Transverse colon (tissue), 4 donors: ENCODE measurements at regions not wholly inside any gene's neighbourhood (a gene's known extent, or its start where the extent isn't known, plus 50 kb on each side); places are given as distances from the start of the nearest gene placed in this dataset.

Experiments
- DNase-seq: peaks from one replicate; pipeline ENCODE4 v3.0.0-alpha.2; 2019
- H3K27ac ChIP-seq, 4 donors: fragments of 200-600 bp; sonication (generic); 2 replicates each; pipeline ENCODE4 v1.5.1; 2016 to 2018; ENCODE audit warnings: inconsistent platforms in 4 of 4
- H3K27me3 ChIP-seq: fragments of 200-600 bp; sonication (generic); 2 replicates; pipeline ENCODE4 v1.5.1; 2017; ENCODE audit warnings: inconsistent platforms
- H3K36me3 ChIP-seq, 4 donors: fragments of 200-600 bp; sonication (generic); 2 replicates each; pipeline ENCODE4 v1.5.1; 2017 to 2019; ENCODE audit warnings: inconsistent platforms in 4 of 4
- H3K4me1 ChIP-seq, 4 donors: fragments of 200-600 bp; sonication (generic); 2 replicates each; pipeline ENCODE4 v1.5.1; 2017 to 2020; ENCODE audit warnings: inconsistent platforms in 4 of 4
- H3K4me3 ChIP-seq, 4 donors: fragments of 200-600 bp; sonication (generic); 1 replicate in 1 of 4; 2 replicates in 3 of 4; pipeline versions ENCODE4 v1.5.1 to v1.6.1; 2017 to 2019; ENCODE audit warnings: inconsistent platforms in 4 of 4
- H3K9me3 ChIP-seq, 2 donors: fragments of 200-600 bp; sonication (generic); 2 replicates each; pipeline ENCODE4 v1.5.1; 2017 to 2019; ENCODE audit warnings: inconsistent platforms in 2 of 2
- EP300 ChIP-seq: sonication (generic); formaldehyde crosslinking; IDR thresholded peaks from one replicate; pipeline ENCODE4 v1.6.1; 2017; ENCODE audit warnings: antibody characterized with exemption, low read depth
- POLR2A ChIP-seq: fragments of 450-650 bp; IDR thresholded peaks from one replicate; pipeline ENCODE4 v1.6.1; 2016; ENCODE audit warnings: antibody characterized with exemption, mild to moderate bottlenecking, moderate library complexity
- POLR2AphosphoS5 ChIP-seq, 3 donors: sonication (generic); formaldehyde crosslinking; IDR thresholded peaks; one replicate each; pipeline ENCODE4 v1.6.1; 2016; ENCODE audit warnings: antibody characterized with exemption in 3 of 3
- WGBS, 2 donors: methylation state at CpG; one replicate each; pipeline ENCODE4 v1.1.5; 2018; ENCODE audit warnings: low coverage in 1 of 2; 5-methylcytosine and 5-hydroxymethylcytosine counted together
- in situ Hi-C, 4 donors: fragments of 200-750 bp; cut with MboI; loops; one replicate each; pipeline versions ENCODE4 v1.15.0 to v1.15.1; 2017; ENCODE audit warnings: low sequenced_read_pairs in 3 of 4, low pct_ligation_motif_present in 1 of 4, low pct_unique_long_range_greater_than_20kb in 1 of 4
- intact Hi-C: fragments of 100-400 bp; cut with DNase I; formaldehyde crosslinking; loops from one replicate; pipeline ENCODE4 v1.15.1; 2023; ENCODE audit warnings: low total_unique reads
- TF ChIP-seq, protein P1 (sequence below), 5 experiments: fragments of 200-600 bp in 3 of 5; fragments of 450-650 bp in 2 of 5; sonication (generic) in 3 of 5; IDR thresholded peaks; 1 replicate in 2 of 5; 2 replicates in 3 of 5; pipeline ENCODE4 v1.5.1; 2016 to 2017; ENCODE audit warnings: antibody characterized with exemption in 5 of 5, inconsistent platforms in 3 of 5, mild to moderate bottlenecking in 2 of 5, moderate library complexity in 1 of 5

DNA sequence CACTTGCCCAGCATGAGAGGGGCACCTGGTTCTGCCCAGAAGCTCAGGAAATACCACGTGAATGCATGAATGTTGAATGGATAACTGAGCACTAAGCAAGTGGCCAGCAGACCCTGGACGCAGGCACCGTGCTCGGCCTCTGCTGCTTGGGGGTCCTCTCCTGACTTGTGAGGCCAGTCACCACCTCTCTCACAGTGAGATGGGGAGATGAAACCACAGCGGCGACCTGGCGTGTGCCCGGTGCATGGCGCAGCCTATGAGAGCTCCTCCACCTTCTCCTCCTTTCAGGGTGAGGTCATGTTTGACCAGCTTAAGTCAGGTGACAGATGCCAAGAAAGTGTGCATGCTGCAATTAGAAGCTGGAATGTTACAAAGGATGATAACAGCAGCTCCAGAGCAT, 75.5 kb downstream of the HMX1 start:
- Histone ChIP-seq H3K27me3 (no peaks in the 10 kb centered on the region), H3K36me3 (no peaks in the 10 kb centered on the region), H3K9me3 (no peaks in the 10 kb centered on the region), H3K4me3 (no peak overlapping the region), H3K4me1 (no peaks in the 10 kb centered on the region), H3K27ac (no peak overlapping the region)
- DNase-seq = no peak
- intact Hi-C loops = no loop called here
- in situ Hi-C loops = no loop called here
- WGBS, 2 donors = 95% methylated on average over 9 of the region's 9 CpGs; no CpG with 5 or more reads in 1 of the 2 donors
- no peak for TF ChIP-seq POLR2A
- TF ChIP-seq, protein P1, sequence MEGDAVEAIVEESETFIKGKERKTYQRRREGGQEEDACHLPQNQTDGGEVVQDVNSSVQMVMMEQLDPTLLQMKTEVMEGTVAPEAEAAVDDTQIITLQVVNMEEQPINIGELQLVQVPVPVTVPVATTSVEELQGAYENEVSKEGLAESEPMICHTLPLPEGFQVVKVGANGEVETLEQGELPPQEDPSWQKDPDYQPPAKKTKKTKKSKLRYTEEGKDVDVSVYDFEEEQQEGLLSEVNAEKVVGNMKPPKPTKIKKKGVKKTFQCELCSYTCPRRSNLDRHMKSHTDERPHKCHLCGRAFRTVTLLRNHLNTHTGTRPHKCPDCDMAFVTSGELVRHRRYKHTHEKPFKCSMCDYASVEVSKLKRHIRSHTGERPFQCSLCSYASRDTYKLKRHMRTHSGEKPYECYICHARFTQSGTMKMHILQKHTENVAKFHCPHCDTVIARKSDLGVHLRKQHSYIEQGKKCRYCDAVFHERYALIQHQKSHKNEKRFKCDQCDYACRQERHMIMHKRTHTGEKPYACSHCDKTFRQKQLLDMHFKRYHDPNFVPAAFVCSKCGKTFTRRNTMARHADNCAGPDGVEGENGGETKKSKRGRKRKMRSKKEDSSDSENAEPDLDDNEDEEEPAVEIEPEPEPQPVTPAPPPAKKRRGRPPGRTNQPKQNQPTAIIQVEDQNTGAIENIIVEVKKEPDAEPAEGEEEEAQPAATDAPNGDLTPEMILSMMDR (IDR thresholded peaks at IDR 0.05) = no peak
- TF ChIP-seq EP300 = no peak
- TF ChIP-seq POLR2AphosphoS5 (IDR thresholded peaks at IDR 0.05) = no peak

DNA sequence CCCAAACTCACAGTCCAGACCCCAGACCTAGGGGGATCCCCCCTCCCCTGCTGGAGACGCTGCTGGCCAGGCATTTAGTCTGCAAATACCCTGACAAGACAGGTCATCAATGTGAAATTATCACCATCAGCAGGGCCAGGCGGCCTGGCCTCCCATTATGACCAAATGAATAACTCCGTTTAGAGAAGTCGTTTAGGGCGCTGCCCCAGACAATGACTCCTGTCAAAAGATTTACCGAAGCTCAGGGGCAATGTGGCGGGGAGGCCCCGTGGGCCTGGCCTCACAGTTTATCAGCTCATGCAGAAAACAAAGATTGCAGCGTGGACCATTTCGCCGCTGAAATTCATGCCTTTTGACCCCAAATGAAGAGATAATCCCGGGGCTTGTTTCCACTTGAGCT, 76.5 kb downstream of the HMX1 start:
- in situ Hi-C loops (no loop called here), intact Hi-C loops (no loop called here)
- H3K4me1 ChIP-seq = no peaks in the 10 kb centered on the region
- 51% methylated on average over 12 of the region's 12 CpGs; no CpG with 5 or more reads in 1 of the 2 donors for WGBS, 2 donors
- TF ChIP-seq EP300 = no peak
- TF ChIP-seq, protein P1 (IDR thresholded peaks at IDR 0.05) = no peak
- no peak for TF ChIP-seq POLR2AphosphoS5 (IDR thresholded peaks at IDR 0.05)
- TF ChIP-seq POLR2A = no peak
- no peak overlapping the region for H3K27ac ChIP-seq
- DNase-seq = no peak
- no peaks in the 10 kb centered on the region for H3K27me3 ChIP-seq
- no peaks in the 10 kb centered on the region for H3K9me3 ChIP-seq
- H3K36me3 ChIP-seq = no peaks in the 10 kb centered on the region
- no peak overlapping the region for H3K4me3 ChIP-seq

DNA sequence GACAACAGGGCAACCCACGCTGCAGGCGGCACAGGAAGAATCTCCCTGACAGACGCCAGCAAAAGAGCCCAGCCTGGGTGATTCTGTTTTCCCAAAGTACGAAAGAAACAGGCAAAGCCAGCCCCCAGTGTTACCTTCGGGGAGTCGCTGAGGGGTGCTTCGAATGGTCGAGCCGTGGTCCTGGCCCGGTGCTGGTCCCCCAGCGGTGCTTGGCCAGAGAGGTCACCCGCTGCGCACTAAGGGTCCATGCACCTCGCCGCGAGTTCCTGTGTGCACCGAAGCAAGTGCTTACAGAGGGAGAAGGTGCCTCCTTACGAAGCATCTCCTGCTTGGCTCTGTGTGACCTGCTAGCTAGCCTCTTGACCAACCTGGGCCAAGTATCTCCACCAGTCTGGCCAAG, 77.1 kb downstream of the HMX1 start:
- Histone ChIP-seq H3K4me3 (no peak overlapping the region), H3K9me3 (no peaks in the 10 kb centered on the region), H3K4me1 (no peaks in the 10 kb centered on the region), H3K27ac (no peak overlapping the region), H3K36me3 (no peaks in the 10 kb centered on the region), H3K27me3 (no peaks in the 10 kb centered on the region)
- intact Hi-C loops (no loop called here), in situ Hi-C loops (no loop called here)
- WGBS, 2 donors = 82 to 87% methylated on average over 9 to 17 of the region's 18 CpGs
- TF ChIP-seq POLR2AphosphoS5 (IDR thresholded peaks at IDR 0.05) (no peak), POLR2A (no peak), EP300 (no peak)
- TF ChIP-seq, protein P1 (IDR thresholded peaks at IDR 0.05) = no peak
- no peak for DNase-seq

DNA sequence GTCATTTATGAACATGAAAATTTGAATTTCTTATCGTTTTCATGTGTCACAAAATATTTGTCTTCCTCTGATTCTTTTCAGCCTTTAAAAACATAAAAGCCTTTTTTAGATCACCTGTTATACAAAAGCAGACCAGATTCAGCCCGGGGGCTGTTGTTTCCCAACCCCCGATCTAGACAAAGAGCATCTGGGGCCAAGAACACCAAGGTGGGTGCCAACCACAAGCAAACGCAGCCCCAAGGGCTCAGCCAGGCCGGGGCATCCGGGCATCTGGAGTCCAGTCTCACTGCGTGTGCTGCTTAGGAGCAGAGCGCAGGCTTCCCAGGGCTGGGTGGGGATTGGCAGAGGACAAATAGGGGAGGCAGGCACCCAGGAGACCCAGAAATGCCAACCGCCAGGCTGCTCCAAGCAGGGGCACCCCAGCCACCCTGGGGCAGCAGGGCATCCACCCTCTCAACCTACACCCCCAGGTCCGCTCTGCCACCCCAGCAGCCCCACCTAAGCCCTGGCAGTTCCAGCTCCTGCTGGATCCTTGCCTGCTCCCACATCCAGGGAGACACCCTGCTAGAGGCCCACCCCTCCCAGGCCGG, 78.0 kb downstream of the HMX1 start:
- WGBS, 2 donors = 44 to 75% methylated on average over 1 to 9 of the region's 11 CpGs
- no peaks in the 10 kb centered on the region for H3K4me1 ChIP-seq
- no peak for DNase-seq
- no peaks in the 10 kb centered on the region for H3K36me3 ChIP-seq
- TF ChIP-seq EP300 = no peak
- TF ChIP-seq, protein P1 (IDR thresholded peaks at IDR 0.05) = no peak
- TF ChIP-seq POLR2AphosphoS5 (IDR thresholded peaks at IDR 0.05) = no peak
- intact Hi-C loops (no loop called here), in situ Hi-C loops (no loop called here)
- no peak overlapping the region for H3K27ac ChIP-seq
- H3K9me3 ChIP-seq = no peaks in the 10 kb centered on the region
- H3K4me3 ChIP-seq = no peak overlapping the region
- H3K27me3 ChIP-seq = no peaks in the 10 kb centered on the region
